GM19467 (cell line): ENCODE measurements at regions not wholly inside any gene's neighbourhood (a gene's known extent, or its start where the extent isn't known, plus 50 kb on each side); places are given as distances from the start of the nearest gene placed in this dataset.
A peak's percentile ranks its signal among the peaks of the same experiment; 100 is the strongest.
"Not testable (repeated sequence)": the region's sequence is repeated elsewhere in the genome, so short reads cannot be mapped to it uniquely, and the experiment has no call there.

Experiments used
- ATAC-seq: cut with Tn5 transposase; IDR thresholded peaks from one replicate; pipeline ENCODE4 v1.9.1; 2021; ENCODE audit warnings: mild to moderate bottlenecking, moderate library complexity; ENCODE audit not compliant: unreplicated experiment

DNA sequence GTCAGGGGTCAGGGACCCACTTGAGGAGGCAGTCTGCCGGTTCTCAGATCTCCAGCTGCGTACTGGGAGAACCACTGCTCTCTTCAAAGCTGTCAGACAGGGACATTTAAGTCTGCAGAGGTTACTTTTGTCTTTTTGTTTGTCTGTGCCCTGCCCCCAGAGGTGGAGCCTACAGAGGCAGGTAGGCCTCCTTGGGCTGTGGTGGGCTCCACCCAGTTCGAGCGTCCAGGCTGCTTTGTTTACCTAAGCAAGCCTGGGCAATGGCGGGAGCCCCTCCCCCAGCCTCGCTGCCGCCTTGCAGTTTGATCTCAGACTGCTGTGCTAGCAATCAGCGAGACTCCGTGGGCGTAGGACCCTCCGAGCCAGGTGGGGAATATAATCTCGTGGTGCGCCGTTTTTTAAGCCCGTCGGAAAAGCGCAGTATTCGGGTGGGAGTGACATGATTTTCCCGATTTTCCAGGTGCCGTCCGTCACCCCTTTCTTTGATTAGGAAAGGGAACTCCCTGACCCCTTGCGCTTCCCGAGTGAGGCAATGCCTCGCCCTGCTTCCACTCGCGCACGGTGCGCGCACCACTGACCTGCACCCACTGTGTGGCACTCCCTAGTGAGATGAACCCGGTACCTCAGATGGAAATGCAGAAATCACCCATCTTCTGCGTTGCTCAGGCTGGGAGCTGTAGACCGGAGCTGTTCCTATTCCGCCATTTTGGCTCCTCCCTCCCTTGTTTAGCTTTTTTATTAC is 268.6 kb upstream of the SATB1 start:
- not testable (repeated sequence) for ATAC-seq

DNA sequence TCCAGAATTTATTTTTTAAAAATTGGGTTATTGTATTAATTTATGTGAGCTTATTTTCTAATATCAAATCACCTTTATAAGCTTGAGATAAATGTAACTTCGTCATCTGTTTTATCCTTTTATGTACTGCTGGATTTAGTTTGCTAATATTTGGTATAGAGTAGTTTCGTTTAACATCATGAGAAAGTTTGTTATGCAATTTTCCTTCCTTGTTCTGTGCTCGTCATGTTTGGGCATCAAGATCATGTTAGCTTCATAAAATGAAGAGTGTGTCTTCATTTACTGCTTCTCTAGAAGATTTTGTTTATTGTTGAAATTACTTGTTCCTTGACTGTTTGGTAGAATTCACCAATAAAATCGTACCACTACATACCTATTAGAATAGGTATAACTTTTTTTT is 262.1 kb upstream of the SATB1 start:
- ATAC-seq: no peak

DNA sequence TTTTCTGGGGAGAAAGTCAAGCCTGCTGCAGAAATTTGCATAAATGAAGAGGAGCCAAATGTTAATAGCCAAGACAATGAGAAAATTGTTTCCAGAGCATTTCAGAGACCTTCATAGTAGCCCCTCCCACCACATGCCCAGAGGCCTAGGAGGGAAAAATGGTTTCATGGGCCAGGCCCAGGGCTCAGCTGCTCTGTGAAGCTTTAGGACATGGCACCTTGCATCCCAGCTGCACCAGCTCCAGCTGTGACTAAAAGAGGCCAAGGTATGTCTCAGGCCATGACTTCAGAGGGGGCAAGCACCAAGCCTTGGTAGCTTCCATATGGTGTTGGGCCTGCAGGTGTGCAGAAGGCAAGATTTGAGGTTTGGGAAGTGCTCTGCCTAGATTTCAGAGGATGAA is 258.8 kb upstream of the SATB1 start:
- no peak for ATAC-seq

DNA sequence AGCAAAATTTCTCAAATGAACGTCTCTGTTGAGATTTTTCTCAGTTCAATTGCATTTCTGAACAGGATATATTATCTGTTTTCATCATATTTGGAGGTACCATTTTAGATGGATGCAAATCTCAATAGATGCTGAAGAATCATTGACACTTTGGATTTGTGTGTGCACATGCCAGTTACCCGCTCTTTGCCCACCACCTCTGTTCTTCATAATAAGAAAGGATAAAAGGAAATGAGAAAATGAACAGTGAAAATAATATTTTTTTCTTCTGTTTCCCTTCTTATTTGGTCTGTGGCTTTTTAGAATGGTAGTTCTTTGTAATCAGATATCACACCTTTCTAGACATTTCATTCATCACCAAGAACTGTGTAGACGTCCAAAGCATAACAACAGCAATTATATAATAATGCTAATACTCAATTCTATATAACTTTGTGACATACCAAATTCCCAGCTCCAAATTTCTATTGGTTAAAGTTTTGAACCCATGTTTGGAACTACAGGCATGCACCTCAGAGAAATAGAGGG is 256.7 kb upstream of the SATB1 start:
- ATAC-seq: no peak

DNA sequence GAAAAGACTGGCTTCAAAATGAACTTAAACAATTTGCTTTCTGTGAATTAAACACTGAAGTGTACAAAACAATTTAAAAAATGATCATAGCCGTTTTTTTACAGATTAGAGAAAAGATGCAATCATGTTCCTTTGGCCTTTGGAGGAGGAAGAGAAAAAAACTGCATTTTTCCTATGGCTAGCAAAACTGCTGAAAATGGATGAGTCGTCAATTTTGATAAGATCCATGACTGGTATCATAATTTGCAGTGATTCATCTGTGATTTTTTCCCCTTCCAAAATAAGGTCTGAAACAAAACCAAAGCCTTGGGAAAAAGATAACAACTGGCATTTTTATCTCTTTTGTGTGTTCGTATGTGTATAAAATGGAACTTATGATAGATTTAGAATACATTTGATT is 255.6 kb upstream of the SATB1 start:
- no peak for ATAC-seq

DNA sequence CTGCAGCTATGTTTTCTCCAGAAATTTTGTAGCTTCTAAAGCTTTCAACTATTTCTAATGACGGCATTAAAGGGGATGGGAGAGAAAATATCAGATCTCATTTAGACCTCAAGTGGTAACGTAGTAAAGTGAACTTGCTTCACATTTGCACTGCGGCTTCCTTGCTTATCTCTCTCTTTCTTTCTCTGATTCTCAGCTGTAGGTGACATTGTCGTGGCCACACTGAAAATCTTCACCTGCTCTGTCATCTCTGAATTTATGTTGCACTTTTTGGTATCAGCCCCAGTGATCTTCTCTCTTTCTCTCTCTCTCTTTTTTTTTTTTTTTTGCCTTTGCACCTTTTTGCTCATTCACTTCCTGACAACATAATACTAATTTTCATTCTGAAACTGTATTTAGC is 254.1 kb upstream of the SATB1 start:
- ATAC-seq: no peak

DNA sequence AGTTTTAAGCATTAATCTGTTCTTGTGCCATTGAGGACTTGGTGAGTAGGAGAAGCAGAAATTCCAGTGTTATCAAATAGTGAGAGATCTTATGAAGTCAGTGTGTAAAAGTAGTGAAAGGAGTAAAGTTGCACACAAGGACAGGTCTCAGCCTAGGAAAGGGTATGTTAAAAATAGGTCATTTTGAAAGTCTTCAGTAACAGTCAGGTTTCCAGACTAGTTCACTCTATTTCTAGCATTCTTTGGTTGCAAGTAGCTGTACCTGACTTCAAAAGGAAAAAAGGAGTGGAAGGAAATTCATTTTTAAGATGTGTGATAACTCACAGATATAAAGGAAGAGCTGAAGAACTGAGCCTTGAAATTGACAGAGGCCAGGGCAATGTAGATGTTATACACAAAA is 250.1 kb upstream of the SATB1 start:
- ATAC-seq: no peak

DNA sequence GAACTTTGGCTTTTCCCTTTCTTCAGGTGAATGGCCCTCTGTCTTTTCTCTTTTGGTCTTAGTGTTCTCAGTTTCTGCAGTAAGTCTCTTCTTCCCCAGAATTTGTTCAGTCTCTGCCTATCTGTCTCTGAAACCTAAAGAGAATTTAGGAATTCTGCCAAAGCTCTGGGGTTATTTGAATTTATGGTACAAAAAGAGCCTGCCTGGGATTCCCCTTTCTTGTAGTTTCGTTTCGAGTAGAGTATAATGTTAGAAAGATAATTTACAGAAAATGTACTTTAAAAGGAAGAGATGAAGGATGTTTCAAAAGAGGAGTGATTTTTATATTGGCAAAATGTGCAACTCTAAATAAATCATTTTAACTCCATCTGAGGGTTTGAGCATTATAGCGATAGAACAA is 247.4 kb upstream of the SATB1 start:
- ATAC-seq: no peak

DNA sequence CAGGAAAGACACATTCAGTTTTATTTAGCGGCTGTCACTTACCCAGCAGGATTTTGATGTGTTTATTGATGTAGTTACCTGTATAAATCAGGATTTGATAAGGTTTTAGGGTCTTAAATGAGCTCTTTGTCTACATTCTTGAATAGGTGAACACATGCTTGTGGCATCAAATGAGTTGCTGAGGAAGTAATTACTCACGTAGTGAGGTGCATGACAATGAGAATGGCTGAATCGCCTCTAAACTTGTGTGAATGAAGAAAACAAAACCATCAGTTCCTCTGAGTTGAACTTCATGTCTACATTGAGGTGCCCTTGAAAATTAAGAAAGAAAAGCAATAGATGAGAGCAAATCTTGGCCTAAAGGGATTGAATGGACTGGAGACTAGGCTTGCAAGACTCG is 245.6 kb upstream of the SATB1 start:
- no peak for ATAC-seq

DNA sequence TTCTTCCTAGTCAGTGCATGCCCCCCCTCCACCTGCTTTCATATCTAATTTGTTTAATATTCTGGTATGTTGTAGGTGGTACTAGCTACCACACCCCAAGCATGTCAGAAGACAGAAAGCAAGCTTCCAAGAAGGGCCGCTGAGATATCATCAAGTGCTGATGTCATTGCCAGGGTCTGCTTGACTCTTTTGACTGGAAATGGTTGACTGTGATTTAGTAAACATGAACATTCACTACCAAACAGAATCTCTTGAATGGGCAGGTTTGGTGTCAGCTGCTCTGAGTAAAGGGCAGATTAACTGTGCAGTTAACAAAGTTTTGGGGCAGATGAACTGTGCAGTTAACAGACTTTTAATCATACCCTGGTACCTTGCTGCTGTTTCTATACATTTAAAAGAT is 244.2 kb upstream of the SATB1 start:
- ATAC-seq: no peak

DNA sequence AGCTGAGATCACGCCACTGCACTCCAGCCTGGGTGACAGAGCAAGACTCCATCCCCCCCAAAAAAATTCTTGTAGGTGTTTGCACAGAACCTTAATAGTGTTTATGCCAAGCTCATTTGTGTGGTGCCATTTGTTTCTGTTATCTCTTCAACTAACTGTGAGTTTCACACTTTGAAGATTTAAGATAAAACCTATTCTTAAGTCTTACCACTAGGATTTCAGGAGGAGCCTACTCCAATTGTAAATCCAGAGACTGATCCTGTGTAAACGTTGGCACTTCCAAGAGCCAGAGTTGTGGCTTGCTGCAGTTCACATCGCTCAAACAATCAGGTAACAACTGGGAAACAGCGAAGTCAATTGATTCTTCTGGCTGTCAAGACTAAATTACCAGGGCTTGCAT is 242.4 kb upstream of the SATB1 start:
- ATAC-seq: no peak

DNA sequence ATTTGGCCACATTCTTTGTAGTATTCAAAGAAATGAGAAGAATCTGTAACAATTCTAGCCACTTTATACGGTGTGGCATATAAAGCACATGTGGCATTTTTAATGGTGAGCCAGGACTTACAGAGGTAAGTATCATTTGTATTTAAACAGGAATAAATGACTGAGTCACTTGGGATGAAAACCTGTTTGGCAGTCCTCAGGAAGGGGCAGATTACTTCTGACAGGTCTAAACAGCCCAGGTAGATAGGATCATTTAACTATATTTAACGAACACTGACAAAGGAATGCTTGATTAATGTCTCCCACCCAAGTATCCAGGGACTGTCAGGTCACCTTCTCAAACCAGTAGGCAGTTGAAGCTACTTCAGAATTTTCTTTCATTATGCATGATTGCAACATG is 241.5 kb upstream of the SATB1 start:
- ATAC-seq: no peak

DNA sequence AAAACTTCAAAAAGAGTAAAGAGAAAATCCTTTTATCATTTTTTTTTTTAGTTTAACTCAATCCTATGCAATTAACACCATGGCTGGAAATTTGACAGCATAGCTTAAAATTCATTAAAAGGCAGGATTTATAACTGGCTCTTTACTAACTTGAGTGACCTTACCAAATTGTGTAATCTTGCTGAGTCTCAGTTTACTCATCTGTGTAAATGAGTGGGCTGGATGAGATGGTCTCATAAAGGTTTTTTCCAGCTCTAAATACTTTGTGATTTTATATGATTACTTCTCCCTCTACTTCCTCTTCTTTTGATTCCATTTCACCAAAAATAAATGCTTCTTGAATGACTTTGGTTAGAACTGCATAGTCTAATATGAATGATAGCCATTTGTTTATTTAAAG is 234.9 kb upstream of the SATB1 start:
- no peak for ATAC-seq

DNA sequence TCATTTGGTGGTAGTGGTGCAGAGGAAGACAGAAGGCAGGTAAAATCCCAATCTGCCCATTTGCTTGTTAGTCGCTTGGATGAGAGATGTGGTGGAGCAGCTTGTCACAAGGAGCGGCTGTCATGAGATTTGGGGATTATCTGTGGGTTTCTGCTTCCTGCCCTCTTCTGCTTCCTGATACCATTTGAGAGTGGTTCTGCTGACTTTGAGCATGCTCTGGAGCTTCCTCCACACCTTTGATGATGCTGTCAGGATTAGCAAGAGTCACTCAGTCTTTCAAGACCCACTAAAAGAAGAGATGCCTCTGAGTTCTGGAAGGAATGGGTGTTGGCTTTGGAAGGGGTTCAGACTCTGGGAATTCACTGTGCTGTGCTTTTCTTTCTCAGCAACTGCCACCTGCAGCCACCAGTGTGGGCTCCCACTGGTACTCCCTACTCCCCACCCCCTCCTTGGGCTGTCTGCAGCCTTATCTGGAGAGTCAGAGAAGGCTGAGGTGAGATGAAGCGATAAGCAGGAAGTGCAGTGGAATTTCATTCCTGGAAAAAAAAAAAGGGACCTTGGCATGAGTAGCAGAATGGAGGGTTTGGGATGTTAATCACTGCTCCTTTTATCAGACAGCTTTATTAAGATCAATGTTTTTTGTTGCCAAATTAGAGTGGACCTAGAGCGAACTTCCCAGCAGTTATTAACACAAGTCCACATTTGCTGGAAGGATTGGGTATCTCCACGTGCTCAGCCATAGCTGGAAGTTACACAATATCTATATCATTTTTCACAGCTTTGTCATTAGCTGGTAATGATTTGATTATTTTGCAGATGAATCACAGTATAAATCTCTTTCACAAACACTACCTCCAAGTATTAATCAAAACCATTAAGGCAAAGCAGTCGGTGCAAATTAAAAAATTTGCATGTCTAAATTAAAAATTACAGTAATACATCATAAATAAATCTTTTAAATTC is 233.0 kb upstream of the SATB1 start:
- no peak for ATAC-seq

DNA sequence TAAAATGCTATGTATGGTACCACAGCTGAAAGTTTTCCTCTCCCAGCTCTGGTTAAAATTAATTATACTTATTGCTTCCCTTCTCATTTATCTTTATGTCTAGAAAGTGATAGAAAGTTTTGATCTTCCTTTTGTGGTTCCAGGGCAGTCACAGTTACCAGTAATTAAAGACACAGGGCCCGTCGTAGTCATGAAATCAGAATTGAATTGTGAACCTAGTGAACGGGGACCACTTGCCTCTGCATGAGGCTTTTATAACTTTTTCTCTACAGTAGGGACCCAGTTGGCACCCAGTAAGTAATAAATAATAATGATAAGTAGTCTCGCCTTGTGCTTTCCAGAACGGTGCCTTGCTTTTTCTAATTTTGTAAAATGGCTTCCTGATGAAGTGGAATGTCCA is 231.7 kb upstream of the SATB1 start:
- no peak for ATAC-seq

DNA sequence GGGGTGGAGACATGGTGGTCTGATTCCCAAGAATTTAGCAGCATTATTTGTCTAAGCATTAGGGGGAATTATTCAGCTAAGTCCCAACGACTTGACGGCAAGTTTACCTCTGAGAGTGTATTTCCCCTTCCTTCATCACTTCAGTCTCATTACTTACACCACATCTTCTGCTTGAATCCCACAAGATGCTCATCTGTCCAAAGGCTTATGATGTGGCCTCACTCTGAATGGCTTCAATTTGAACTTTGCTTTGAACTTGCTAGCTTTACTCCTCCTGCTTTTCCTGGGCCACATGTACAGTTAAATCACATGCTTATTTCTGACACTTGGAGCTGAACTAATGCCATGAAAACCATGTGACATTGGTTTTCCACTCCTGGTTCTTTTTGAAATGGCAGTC is 231.3 kb upstream of the SATB1 start:
- no peak for ATAC-seq

DNA sequence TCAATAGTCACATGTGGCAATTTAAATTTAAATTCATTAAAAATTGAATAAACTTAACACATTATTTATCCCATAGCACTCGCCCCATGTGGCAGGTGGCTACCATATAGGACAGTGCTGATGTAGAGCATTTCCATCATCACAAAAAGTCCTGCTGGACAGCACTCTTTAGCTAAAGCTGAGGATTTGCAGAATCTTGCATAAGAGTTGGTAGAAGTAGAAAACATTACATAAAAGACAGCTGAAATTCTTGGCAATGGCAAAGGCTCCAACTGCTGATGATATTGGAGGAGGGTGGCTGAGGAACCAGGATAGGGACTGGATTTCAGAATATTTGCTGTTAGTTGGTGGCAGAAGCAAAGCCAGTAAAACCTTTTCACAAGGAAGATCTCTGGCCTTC is 230.7 kb upstream of the SATB1 start:
- ATAC-seq: no peak

DNA sequence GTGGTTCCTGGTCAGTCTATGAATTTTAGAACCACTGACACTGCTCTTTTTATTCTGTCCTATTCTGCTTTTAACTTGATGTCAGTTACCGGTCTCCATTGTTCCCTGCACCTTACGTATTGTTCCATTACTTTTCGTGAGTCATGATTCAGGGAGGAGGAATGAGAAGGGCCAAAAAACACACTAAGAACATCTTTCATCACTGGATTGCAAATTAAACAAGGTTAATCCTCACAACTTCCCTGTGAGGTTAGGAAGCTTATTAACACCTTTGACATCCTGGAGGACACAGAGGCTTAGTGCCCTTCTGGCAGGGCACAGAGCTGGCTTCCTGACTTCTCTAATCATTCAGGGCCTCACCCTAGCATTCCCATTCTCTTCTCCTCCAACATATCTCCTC is 227.6 kb upstream of the SATB1 start:
- no peak for ATAC-seq

DNA sequence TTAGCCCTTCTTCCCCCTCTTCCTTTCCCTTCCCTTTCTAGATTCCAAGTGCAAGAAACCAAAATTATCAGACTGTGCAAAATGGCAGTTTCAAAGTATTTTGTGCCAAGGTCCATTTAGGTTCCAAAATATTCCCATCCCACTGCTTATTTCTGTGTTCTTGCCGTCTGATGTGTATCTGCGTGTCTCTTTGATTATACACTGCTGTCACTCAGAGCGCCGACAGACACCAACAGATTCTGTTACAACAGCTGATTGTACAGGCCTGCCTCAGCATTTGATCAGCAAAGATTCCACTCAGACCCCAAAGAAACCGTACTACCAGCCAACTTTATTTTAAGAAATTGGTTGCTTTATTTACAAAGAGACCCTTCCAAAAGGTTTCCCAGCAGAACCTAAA is 225.6 kb upstream of the SATB1 start:
- no peak for ATAC-seq

DNA sequence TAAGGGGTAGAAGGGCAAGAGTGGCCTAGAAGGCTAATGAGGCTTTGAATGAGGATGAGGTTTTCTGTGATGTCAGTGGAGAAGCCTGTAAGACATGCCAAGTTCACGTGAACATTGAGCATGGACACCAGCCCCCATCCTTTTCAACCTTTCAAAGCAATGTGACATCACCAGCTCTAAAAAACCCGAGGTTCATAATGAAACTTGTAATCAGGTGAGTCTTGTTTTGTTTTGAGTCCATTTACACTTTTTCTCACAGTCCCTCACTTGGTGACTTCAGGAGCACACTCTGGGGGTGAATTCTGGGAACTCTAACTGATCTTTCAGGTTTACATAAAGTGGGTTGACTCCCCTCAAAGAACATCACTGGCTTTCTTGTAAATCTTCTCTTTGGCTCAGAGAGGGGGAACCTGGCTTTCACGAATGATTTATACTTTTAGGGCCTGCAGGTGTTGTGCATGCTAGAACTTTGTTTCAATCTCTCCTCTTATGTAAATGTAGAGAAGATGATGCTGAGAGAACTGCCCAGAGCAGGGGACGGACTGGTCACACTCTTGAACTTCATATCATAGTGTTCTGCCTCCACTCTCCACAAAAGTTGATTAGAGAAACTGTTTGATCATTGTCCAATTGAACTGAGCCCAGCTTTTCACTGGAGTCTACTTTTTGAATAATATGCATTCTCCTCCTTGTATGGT is 224.7 kb upstream of the SATB1 start:
- ATAC-seq: peak; percentile 70

DNA sequence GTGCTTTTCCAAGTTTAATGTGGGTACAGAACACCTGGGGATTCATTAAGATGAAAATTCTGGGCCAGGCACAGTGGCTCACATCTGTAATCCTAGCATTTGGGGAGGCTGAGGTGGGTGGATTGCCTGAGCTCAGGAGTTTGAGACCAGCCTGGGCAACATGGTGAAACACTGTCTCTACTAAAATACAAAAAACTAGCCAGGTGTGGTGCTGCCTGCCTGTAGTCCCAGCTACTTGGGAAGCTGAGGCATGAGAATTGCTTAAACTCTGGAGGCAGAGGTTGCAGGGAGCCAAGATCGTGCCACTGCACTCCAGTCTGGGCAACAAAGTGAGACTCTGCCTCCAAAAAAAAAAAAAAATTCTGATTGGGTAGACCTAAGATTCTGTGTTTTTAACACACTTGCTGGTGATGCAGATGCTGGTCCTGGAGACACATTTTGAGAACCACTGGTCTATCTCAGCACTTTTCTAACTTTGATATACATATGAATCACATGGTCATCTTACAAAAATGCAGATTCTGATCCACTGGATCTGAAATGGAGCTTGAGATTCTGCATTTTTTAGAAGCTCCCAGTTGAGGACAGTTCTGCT is 223.8 kb upstream of the SATB1 start:
- no peak for ATAC-seq
